GM12878 (cell line): ENCODE measurements at regions not wholly inside any gene's neighbourhood (a gene's known extent, or its start where the extent isn't known, plus 50 kb on each side); places are given as distances from the start of the nearest gene placed in this dataset.
"Not testable (repeated sequence)": the region's sequence is repeated elsewhere in the genome, so short reads cannot be mapped to it uniquely, and the experiment has no call there.

Experiments used
- CHD2 ChIP-seq: IDR thresholded peaks from 2 replicates; pipeline ENCODE4 v1.6.1; 2011; ENCODE audit warnings: low read depth, low read length, improper control_type of control experiment, borderline replicate concordance
- EP300 ChIP-seq, 2 experiments: fragments of 150-350 bp in 1 of 2; IDR thresholded peaks; 2 replicates each; pipeline ENCODE4 v1.6.1; 2011 to 2012; ENCODE audit warnings: low read depth in 2 of 2, low read length in 2 of 2, borderline replicate concordance in 1 of 2, improper control_type of control experiment in 1 of 2, inconsistent platforms in 1 of 2; ENCODE audit not compliant: control insufficient read depth in 1 of 2
- HDAC2 ChIP-seq: fragments of 200-600 bp; sonication (generic); IDR thresholded peaks from 2 replicates; pipeline ENCODE4 v1.6.1; 2017
- HDAC6 ChIP-seq: fragments of 200-600 bp; sonication (generic); IDR thresholded peaks from one replicate; pipeline ENCODE4 v1.8.0; 2017; ENCODE audit warnings: antibody characterized with exemption; ENCODE audit not compliant: unreplicated experiment
- RFX5 ChIP-seq: IDR thresholded peaks from 2 replicates; pipeline ENCODE4 v1.6.1; 2011; ENCODE audit warnings: low read depth, low read length, improper control_type of control experiment
- TF ChIP-seq, protein P1 (sequence below): IDR thresholded peaks from 2 replicates; pipeline ENCODE4 v1.6.1; 2012; ENCODE audit warnings: mild to moderate bottlenecking, low read depth, low read length
- TF ChIP-seq, protein P2 (sequence below), 3 experiments: IDR thresholded peaks in 2 of 3; conservative IDR thresholded peaks in 1 of 3; 2 replicates each; pipeline ENCODE4 v1.5.1; 2011; ENCODE audit warnings: low read depth in 3 of 3, low read length in 3 of 3, mild to moderate bottlenecking in 3 of 3, control low read depth in 2 of 3, moderate library complexity in 2 of 3, inconsistent platforms in 1 of 3, mixed read lengths in 1 of 3; ENCODE audit not compliant: control insufficient read depth in 2 of 3, insufficient read depth in 1 of 3; ENCODE audit errors: extremely low read depth in 1 of 3

DNA sequence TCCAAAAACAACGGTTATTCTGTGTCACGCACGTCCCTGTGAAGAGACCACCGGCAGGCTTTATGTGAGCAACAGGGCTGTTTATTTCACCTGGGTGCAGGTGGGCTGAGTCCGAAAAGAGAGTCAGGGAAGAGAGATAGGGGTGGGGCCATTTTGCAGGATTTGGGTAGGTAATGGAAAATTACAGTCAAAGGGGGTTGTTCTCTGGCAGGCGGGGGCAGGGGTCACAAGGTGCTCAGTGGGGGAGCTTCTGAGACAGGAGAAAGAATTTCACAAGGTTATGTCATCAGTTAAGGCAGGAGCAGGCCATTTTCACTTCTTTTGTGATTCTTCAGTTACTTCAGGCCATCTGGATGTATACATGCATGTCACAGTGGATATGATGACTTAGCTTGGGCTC, 467.0 kb downstream of the PYDC2 start:
- TF ChIP-seq HDAC2; HDAC6; EP300 (IDR thresholded peaks at IDR 0.05; ENCODE audit: borderline replicate concordance in 1 of 2, control insufficient read depth in 1 of 2, low read depth in 2 of 2, low read length in 2 of 2); CHD2; RFX5: not testable (repeated sequence)
- TF ChIP-seq, protein P1, sequence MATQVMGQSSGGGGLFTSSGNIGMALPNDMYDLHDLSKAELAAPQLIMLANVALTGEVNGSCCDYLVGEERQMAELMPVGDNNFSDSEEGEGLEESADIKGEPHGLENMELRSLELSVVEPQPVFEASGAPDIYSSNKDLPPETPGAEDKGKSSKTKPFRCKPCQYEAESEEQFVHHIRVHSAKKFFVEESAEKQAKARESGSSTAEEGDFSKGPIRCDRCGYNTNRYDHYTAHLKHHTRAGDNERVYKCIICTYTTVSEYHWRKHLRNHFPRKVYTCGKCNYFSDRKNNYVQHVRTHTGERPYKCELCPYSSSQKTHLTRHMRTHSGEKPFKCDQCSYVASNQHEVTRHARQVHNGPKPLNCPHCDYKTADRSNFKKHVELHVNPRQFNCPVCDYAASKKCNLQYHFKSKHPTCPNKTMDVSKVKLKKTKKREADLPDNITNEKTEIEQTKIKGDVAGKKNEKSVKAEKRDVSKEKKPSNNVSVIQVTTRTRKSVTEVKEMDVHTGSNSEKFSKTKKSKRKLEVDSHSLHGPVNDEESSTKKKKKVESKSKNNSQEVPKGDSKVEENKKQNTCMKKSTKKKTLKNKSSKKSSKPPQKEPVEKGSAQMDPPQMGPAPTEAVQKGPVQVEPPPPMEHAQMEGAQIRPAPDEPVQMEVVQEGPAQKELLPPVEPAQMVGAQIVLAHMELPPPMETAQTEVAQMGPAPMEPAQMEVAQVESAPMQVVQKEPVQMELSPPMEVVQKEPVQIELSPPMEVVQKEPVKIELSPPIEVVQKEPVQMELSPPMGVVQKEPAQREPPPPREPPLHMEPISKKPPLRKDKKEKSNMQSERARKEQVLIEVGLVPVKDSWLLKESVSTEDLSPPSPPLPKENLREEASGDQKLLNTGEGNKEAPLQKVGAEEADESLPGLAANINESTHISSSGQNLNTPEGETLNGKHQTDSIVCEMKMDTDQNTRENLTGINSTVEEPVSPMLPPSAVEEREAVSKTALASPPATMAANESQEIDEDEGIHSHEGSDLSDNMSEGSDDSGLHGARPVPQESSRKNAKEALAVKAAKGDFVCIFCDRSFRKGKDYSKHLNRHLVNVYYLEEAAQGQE: not testable (repeated sequence)
- TF ChIP-seq, protein P2, sequence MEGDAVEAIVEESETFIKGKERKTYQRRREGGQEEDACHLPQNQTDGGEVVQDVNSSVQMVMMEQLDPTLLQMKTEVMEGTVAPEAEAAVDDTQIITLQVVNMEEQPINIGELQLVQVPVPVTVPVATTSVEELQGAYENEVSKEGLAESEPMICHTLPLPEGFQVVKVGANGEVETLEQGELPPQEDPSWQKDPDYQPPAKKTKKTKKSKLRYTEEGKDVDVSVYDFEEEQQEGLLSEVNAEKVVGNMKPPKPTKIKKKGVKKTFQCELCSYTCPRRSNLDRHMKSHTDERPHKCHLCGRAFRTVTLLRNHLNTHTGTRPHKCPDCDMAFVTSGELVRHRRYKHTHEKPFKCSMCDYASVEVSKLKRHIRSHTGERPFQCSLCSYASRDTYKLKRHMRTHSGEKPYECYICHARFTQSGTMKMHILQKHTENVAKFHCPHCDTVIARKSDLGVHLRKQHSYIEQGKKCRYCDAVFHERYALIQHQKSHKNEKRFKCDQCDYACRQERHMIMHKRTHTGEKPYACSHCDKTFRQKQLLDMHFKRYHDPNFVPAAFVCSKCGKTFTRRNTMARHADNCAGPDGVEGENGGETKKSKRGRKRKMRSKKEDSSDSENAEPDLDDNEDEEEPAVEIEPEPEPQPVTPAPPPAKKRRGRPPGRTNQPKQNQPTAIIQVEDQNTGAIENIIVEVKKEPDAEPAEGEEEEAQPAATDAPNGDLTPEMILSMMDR (IDR thresholded peaks at IDR 0.05 in 2 of 3, conservative IDR thresholded peaks at IDR 0.05 in 1 of 3; ENCODE audit: control insufficient read depth in 2 of 3, extremely low read depth in 1 of 3, insufficient read depth in 1 of 3, low read depth in 3 of 3, low read length in 3 of 3): not testable (repeated sequence)
